K562 (cell line): ENCODE measurements at regions not wholly inside any gene's neighbourhood (a gene's known extent, or its start where the extent isn't known, plus 50 kb on each side); places are given as distances from the start of the nearest gene placed in this dataset.
A peak's percentile ranks its signal among the peaks of the same experiment; 100 is the strongest.

Experiments used
- BHLHE40 ChIP-seq: IDR thresholded peaks from 2 replicates; pipeline ENCODE4 v1.6.1; 2011; ENCODE audit warnings: low read length, improper control_type of control experiment
- C11orf30 ChIP-seq: fragments of 450-650 bp; IDR thresholded peaks from 2 replicates; pipeline ENCODE4 v1.6.1; 2016; ENCODE audit warnings: low read depth, mild to moderate bottlenecking
- CBFA2T2 ChIP-seq: fragments of 450-650 bp; conservative IDR thresholded peaks from 2 replicates; pipeline ENCODE4 v1.6.1; 2017; ENCODE audit warnings: mild to moderate bottlenecking
- FOXJ2 ChIP-seq: fragments of 200-800 bp; sonication (Bioruptor generic); IDR thresholded peaks from 2 replicates; pipeline ENCODE4 v1.6.1; 2016; ENCODE audit warnings: missing genetic modification characterization, missing compliant biosample characterization
- KLF16 ChIP-seq: IDR thresholded peaks from 2 replicates; pipeline ENCODE4 v1.6.1; 2016; ENCODE audit warnings: antibody characterized with exemption
- MTA2 ChIP-seq: fragments of 450-650 bp; IDR thresholded peaks from 2 replicates; pipeline ENCODE4 v1.6.1; 2016; ENCODE audit warnings: low read depth
- POLR2AphosphoS5 ChIP-seq: IDR thresholded peaks from 2 replicates; pipeline ENCODE4 v1.6.1; 2011; ENCODE audit warnings: mild to moderate bottlenecking, low read depth, low read length, moderate library complexity; ENCODE audit not compliant: control insufficient read depth, insufficient read depth
- TAL1 ChIP-seq: fragments of 450-650 bp; IDR thresholded peaks from 2 replicates; pipeline ENCODE4 v1.6.1; 2016; ENCODE audit warnings: mild to moderate bottlenecking
- TCF3 ChIP-seq: sonication (generic); formaldehyde crosslinking; IDR thresholded peaks from 2 replicates; pipeline ENCODE4 v1.4.0; 2020; ENCODE audit warnings: mild to moderate bottlenecking, missing genetic modification reagents
- TEAD4 ChIP-seq, 2 experiments: sonication (generic) in 1 of 2; formaldehyde crosslinking in 1 of 2; IDR thresholded peaks; 2 replicates each; pipeline versions ENCODE4 v1.6.1 to v1.8.0; 2012 to 2022; ENCODE audit warnings: borderline replicate concordance in 1 of 2, inconsistent platforms in 1 of 2, low read length in 1 of 2, mild to moderate bottlenecking in 1 of 2, missing genetic modification reagents in 1 of 2
- ZNF316 ChIP-seq: fragments of 450-650 bp; IDR thresholded peaks from 2 replicates; pipeline ENCODE4 v1.6.1; 2016
- TF ChIP-seq, protein P1 (sequence below): fragments of 450-650 bp; IDR thresholded peaks from one replicate; pipeline ENCODE4 v1.6.1; 2018; ENCODE audit warnings: mild to moderate bottlenecking, moderate library complexity; ENCODE audit not compliant: partially characterized antibody
- TF ChIP-seq, protein P2 (sequence below): fragments of 450-650 bp; IDR thresholded peaks from 2 replicates; pipeline ENCODE4 v1.6.1; 2016; ENCODE audit warnings: antibody characterized with exemption

DNA sequence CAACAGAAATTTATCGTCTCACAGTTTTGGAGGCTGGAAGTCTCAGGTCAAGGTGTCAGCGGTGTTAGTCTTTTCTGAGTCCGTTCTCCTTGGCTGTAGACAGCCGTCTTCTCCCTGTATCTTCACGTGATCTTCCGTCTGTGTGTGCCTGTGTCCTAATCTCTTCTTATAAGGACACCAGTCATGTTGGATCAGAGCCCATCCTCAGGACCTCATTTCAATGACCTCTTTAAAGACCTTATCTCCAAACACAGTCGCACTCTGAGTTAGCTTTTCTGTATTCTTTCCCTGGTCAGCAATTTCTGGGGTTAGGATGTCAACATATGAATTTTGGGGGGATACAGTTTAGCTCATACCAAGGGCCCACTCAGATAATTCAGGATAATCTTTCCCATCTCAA, 247.7 kb downstream of the PRDM2 start (continued):
- TF ChIP-seq TCF3 (CRISPR knock-in tag), result peak; percentile 41
- peak; percentile 79 for TF ChIP-seq TAL1
- TF ChIP-seq POLR2AphosphoS5, result no peak
- peak; percentile 77 for TF ChIP-seq BHLHE40
- TF ChIP-seq CBFA2T2, result peak; percentile 76
- peak; percentile 72 for TF ChIP-seq ZNF316
- TF ChIP-seq FOXJ2 (tag), result 0 out of 2 replicates have a peak, but pooled peaks have one; percentile 53
- peak; percentile 73 for TF ChIP-seq C11orf30
- TF ChIP-seq KLF16, result peak; percentile 44; the same call in 1 of the 2 replicates
- TF ChIP-seq, protein P1, sequence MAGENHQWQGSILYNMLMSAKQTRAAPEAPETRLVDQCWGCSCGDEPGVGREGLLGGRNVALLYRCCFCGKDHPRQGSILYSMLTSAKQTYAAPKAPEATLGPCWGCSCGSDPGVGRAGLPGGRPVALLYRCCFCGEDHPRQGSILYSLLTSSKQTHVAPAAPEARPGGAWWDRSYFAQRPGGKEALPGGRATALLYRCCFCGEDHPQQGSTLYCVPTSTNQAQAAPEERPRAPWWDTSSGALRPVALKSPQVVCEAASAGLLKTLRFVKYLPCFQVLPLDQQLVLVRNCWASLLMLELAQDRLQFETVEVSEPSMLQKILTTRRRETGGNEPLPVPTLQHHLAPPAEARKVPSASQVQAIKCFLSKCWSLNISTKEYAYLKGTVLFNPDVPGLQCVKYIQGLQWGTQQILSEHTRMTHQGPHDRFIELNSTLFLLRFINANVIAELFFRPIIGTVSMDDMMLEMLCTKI, result no peak
- TF ChIP-seq MTA2, result peak; percentile 56
- peak; percentile 64 for TF ChIP-seq TEAD4 (IDR thresholded peaks at IDR 0.05; ENCODE audit: low read length)
- TF ChIP-seq TEAD4 (CRISPR knock-in tag; IDR thresholded peaks at IDR 0.05; ENCODE audit: borderline replicate concordance), result no peak
- TF ChIP-seq, protein P2, sequence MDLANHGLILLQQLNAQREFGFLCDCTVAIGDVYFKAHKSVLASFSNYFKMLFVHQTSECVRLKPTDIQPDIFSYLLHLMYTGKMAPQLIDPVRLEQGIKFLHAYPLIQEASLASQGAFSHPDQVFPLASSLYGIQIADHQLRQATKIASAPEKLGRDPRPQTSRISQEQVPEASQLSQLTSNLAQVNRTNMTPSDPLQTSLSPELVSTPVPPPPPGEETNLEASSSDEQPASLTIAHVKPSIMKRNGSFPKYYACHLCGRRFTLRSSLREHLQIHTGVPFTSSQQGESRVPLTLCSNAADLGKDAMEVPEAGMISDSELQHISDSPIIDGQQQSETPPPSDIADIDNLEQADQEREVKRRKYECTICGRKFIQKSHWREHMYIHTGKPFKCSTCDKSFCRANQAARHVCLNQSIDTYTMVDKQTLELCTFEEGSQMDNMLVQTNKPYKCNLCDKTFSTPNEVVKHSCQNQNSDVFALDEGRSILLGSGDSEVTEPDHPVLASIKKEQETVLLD, result no peak
